ENCODE measurements at regions not wholly inside any gene's neighbourhood (a gene's known extent, or its start where the extent isn't known, plus 50 kb on each side); places are given as distances from the start of the nearest gene placed in this dataset.

- TF ChIP-seq FOXA1 (IDR thresholded peaks at IDR 0.05), result no peak
- TF ChIP-seq BHLHE40 (IDR thresholded peaks at IDR 0.05; ENCODE audit: borderline replicate concordance), result no peak
- no peak for TF ChIP-seq SP1 (IDR thresholded peaks at IDR 0.05)
- no peak for TF ChIP-seq FOXM1 (IDR thresholded peaks at IDR 0.05; ENCODE audit: borderline replicate concordance)
- TF ChIP-seq TARDBP (IDR thresholded peaks at IDR 0.05), result no peak
- TF ChIP-seq HDGF (IDR thresholded peaks at IDR 0.05; ENCODE audit: borderline replicate concordance), result no peak
Observed at GRCh38 chr19:30910485-30911240, 438.6 kb downstream of the TSHZ3 start.

All from HEK293T (cell line).